ENCODE measurements at regions not wholly inside any gene's neighbourhood (a gene's known extent, or its start where the extent isn't known, plus 50 kb on each side); places are given as distances from the start of the nearest gene placed in this dataset.

GRCh38 chr2:16828044-16828827, 162.6 kb upstream of the CYRIA start:
- DNase-seq (ENCODE audit: low read depth, low spot score): no peak

DNA sequence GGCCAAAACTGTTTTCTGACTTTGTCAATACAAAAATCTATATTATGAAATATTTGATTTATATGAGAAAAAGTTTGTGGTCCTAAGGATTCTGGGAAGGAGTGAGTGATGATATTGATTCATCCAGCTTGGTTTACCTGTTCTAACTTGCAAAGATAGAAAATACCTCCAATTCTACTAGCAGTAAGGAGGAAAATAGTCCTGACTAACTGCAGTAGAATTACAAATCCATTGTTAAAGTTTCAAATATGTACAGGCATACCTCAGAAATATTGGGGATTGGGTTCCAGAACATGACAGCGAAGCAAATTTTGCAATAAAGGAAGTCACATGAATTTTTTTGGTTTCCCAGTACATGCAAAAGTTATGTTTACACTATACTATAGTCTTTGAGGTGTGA, 158.8 kb upstream of the CYRIA start:
- no peak for DNase-seq (ENCODE audit: low read depth, low spot score)

DNA sequence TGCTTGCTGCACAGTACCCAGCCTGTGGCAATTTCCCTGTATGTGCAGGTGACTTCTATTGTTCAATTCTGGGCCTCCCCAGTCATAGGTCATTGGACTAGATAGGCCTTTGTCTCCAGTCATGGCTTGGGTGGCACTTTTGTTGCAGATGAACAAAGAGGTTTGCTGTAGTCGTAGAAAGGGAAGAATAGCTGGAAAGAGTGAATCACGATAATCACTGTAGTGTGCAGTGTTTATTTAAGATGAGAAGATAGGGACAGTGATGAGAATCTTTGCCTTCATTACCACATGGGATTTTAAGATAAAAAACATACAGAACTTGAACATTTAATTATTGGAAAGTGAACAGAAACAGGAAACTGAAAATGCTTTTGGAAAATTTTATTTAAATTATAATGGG, 156.1 kb upstream of the CYRIA start:
- no peak for DNase-seq (ENCODE audit: low read depth, low spot score)

DNA sequence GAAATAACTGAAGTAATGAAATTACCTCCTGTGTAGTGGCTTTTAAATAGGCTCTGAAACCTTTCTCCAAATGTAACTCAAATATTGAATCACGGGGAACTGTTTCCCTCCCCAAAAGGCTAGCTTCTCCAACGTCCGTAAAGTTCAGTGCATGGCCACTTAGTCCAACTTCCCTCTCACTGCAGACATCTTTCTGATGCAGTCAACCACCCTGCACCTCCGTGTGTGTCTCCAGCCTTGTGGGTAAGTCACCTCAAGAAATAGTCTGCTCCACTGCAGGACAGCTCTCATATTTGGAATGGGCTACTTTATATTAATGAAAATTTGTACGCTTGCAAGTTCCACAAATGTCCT, 152.5 kb upstream of the CYRIA start:
- DNase-seq (ENCODE audit: low read depth, low spot score): no peak

DNA sequence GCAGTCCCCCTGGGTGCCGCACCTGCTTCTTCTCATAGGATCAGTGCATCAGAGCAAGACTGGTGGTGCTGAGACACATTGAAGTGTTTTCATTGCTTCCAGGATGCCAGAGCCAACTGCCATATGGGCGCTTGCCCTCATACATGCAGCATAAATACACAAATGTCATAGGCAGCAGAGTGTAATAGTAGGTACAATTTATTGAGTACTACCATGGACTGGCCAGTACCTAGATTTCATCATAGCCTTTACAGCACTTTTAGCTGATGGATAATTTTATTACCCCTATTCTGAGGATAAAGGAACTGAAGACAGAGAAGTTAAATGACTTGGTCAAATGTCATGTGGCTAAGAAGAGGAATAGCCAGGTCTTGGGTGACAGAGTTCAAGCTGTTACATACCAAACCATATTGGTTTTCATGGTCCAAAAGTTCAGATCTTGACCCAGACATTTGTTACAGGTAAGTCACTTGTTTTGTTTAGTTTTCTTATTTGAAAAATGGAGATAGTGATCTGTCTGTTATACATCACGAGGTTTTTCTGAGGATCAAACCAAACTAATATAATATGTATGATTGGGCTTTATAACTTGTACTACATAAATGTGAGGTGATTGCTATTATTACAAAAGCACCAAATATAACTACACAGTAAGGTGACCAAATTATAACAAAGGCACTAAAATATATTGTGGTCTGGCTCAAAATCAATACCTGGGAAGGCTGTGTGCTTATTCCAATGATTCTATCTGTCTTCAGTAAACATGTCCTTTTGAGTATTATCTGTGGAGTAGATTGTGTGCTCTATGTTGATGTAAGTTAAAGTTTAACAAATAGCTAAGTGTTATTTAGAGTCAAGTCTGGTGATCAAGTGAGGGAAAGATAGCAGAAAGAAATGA, 151.9 kb upstream of the CYRIA start:
- no peak for DNase-seq (ENCODE audit: low read depth, low spot score)

DNA sequence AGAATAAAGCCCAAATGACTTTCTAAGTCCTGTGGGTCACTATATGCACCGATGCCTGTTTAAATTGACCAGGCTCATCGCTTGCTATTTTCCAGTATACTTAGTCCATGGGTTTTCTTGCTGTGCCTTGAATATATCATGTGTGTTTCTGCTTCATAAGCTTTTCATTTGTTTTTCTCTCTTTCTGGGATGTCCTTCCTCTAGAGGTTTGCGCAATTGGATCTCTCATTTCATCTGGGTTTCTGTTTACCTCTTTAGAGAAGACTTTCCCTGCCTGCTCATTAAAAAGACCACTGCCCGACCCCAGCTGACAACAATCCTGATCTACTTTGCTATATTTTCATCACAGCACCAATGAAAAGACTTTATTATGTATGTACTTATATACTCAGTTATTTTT, 150.9 kb upstream of the CYRIA start:
- DNase-seq (ENCODE audit: low read depth, low spot score): no peak

- DNase-seq (ENCODE audit: low read depth, low spot score): no peak
Observed at GRCh38 chr2:16816016-16816415, 150.4 kb upstream of the CYRIA start.

GRCh38 chr2:16813593-16813992, 148.0 kb upstream of the CYRIA start:
- no peak for DNase-seq (ENCODE audit: low read depth, low spot score)

DNA sequence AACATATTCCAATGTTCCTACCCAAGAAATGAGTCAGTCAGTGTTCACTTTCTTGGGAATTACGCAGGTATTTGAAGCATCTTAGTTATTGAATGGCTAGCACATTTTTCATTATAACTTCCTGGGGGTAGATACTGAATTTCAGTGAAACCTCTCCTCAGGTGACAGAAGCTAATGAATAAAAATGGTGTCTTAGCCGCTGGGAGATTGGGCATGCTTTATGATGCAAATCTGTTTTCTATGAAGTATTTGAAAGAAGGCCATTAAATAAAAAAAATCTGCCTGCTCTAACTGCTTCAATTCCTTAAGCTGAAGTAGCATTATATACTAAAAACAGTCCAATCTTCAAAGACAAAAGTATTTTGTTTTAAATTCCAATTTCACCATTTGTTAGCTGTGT, 132.8 kb upstream of the CYRIA start:
- no peak for DNase-seq (ENCODE audit: low read depth, low spot score)

DNA sequence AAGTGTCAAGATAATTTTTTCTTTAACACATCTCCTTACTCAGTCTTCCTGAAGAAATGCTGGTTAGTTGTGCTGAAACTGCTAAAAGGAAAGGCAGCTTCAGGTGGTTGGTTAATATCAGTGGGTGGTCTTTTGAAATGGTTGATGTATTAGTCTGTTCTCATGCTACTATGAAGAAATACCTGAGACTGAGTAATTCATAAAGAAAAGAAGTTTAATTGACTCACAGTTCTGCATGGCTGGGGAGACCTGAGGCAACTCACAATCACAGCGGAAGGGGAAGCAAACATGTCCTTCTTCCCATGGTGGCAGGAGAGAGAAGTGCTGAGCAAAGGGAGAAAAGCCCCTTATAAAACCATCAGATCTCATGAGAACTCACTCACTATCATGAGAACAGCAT, 125.9 kb upstream of the CYRIA start:
- no peak for DNase-seq (ENCODE audit: low read depth, low spot score)

DNA sequence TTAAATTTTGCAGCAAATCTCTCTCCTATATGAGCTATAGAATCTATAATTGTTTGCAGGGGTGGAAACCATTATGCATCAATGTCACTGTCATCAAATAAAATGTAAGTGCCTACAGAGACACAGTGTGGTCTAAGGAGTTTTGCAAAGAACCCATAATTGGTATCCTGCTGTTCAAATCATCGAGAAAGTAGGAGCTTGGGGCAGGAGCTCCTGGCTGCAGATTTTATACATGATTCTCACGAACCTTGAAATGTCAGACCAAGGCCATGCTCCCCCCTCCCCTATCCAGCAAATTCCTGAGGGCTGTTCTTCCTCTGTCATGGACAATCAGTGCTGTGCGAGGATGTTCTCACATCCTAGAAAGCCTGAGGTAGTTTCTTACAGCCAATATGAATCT, 119.5 kb upstream of the CYRIA start:
- DNase-seq (ENCODE audit: low read depth, low spot score): no peak

DNA sequence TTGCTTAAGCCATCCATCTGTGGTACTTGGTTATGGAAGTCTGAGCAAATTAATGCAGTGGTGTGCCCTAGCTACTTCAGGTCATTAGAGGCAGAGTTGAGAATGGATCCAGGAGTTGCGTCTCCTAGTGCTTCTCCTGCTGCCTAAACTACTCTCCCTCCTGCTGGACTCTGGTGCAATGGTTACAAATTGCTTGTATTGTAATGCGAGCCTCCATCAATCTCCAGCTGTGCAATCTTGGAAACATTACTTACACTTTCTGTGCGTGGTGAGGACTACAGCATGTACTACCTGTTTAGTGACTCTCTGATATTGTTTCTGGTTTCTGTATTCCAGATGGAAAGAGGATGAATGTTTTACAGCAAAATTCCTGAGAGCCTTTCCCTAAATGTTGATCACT, 119.0 kb upstream of the CYRIA start:
- no peak for DNase-seq (ENCODE audit: low read depth, low spot score)

DNA sequence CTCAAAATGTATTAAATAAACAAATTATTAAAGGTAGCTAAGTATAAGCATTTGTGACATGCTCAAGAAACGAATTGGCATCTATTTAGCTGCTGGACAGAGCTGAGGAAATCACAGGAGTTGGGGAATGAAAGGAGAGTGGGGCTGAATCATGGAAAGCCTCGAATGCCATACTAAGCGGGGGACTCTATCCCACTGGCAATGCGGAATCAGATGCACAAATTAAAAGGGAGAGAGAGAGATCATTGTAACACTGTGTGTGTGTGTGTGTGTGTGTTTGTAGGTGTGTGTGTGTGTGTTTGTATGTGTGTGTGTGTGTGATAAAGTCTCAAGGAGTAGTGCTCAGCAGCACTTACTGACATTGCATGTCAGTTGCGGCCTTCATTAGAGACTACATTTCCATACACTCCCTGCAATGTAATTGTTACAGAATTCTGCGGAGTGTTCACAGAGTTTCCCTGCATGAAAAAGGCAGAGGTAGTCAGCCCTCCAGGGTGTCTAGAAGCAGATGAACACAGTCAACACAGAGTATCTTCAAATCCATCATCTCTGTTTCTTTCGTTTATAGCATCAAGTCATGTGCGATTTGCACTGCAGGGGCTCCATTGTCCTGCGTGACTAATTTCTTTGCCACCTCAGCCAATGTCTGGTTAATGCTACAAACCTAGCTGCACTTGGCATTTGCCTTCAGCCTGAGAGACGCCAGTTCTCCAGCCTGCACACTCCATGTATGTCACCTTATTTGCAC, 111.7 kb upstream of the CYRIA start:
- no peak for DNase-seq (ENCODE audit: low read depth, low spot score)

DNA sequence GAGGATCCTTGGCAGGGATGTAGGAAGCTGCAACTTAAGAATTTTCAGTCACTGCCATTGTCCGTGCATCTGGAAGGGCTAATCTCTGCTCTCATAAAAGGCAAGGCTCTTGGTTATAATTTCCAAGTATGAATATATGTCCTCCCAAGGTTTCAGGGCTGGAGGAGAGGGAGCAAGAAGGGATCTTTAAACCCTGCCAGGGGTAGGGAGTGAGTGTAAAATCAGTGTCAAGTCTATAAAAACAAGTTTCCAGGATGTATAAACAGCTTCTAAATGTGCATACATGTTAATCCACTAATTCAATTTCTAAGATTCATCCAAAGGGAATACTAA, 110.2 kb upstream of the CYRIA start:
- no peak for DNase-seq (ENCODE audit: low read depth, low spot score)

GRCh38 chr2:16774980-16775898, 109.6 kb upstream of the CYRIA start:
- DNase-seq (ENCODE audit: low read depth, low spot score): peak; percentile 29

DNA sequence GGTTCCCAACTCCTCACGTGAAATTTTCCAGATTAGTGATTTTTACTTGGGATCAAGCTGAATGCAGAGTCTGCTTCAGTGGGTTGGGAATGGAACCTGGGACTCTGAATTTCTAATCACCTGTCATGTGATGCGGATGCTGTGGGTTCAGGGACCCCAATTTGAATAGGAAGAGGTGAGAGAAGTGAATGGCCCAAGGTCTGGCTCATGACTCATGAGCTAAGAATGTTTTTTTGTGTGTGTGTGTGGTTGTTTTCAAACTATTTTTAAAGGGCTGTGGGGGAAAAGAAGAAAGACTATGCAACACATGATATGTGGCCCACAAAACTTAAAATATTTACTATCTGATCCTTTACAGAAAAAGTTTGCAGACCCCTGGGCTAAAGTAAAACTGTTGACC, 108.5 kb upstream of the CYRIA start:
- DNase-seq (ENCODE audit: low read depth, low spot score): peak; percentile 13

DNA sequence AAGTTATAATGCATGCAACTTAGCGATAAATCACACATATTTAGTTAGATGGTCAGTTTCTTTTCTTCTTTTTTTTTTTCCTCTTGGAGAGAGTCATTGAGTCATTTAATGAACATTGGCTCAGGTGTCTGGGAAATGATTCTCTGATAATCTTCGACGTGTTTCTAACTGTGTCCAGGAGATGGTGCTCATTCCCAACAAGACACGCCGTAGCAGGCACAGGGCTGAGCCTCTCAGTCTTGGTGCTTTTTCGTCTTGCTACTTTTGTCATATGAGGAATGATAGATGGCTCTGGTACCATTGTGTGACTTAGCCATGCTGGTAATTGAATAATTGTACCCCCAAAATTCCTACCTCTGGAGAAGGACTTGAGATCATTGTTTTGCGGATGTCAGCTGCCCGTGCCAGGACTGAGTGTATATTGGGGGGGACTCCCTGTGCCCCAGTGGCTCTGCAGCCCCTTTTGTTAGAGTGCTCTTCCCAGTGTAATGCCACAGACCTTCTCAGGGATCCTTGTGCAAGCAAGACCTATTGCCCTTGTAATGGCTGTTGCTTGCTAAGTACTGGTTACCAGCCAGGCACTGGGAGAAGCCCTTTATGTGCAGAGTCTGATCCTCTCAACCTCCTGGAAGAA, 107.6 kb upstream of the CYRIA start:
- peak; percentile 42 for DNase-seq (ENCODE audit: low read depth, low spot score)

- DNase-seq (ENCODE audit: low read depth, low spot score): no peak
Observed at GRCh38 chr2:16767789-16768476, 102.3 kb upstream of the CYRIA start.

GRCh38 chr2:16765356-16765755, 99.7 kb upstream of the CYRIA start:
- DNase-seq (ENCODE audit: low read depth, low spot score): no peak

GRCh38 chr2:16764487-16764886, 98.9 kb upstream of the CYRIA start:
- DNase-seq (ENCODE audit: low read depth, low spot score): no peak

Data from ELF-1 (cell line).